Loucy (cell line): ENCODE measurements at regions not wholly inside any gene's neighbourhood (a gene's known extent, or its start where the extent isn't known, plus 50 kb on each side); places are given as distances from the start of the nearest gene placed in this dataset.

ENCODE experiments used
- H2AFZ ChIP-seq: fragments of 200-600 bp; sonication (generic); 2 replicates; pipeline ENCODE4 v1.6.0; 2016; ENCODE audit warnings: antibody characterized with exemption, mild to moderate bottlenecking, low read length, moderate library complexity
- H3F3A ChIP-seq: fragments of 200-600 bp; 2 replicates; pipeline ENCODE4 v1.6.0; 2016; ENCODE audit warnings: antibody characterized with exemption, low read depth, mild to moderate bottlenecking
- H3K27me3 ChIP-seq: fragments of 200-600 bp; sonication (generic); 2 replicates; pipeline ENCODE4 v1.6.1; 2014; ENCODE audit warnings: low read length, mild to moderate bottlenecking; ENCODE audit not compliant: insufficient read depth, poor library complexity, severe bottlenecking
- H3K36me3 ChIP-seq: fragments of 200-600 bp; sonication (generic); 2 replicates; pipeline ENCODE4 v1.6.1; 2016; ENCODE audit warnings: low read length; ENCODE audit not compliant: insufficient read depth
- H3K4me1 ChIP-seq: fragments of 200-600 bp; sonication (generic); 2 replicates; pipeline ENCODE4 v1.5.1; 2014; ENCODE audit warnings: low read length, mild to moderate bottlenecking; ENCODE audit not compliant: insufficient read depth, poor library complexity, severe bottlenecking
- H3K4me2 ChIP-seq: fragments of 200-600 bp; sonication (generic); 2 replicates; pipeline ENCODE4 v1.6.0; 2014; ENCODE audit warnings: antibody characterized with exemption, low read length, low read depth, mild to moderate bottlenecking; ENCODE audit not compliant: poor library complexity, severe bottlenecking
- H3K4me3 ChIP-seq: fragments of 200-600 bp; sonication (generic); 2 replicates; pipeline ENCODE4 v1.5.1; 2014; ENCODE audit warnings: low read length, mild to moderate bottlenecking, mixed read lengths; ENCODE audit not compliant: poor library complexity, severe bottlenecking
- H3K79me2 ChIP-seq: fragments of 200-600 bp; sonication (generic); 2 replicates; pipeline ENCODE4 v1.6.1; 2014; ENCODE audit warnings: low read length; ENCODE audit not compliant: insufficient read depth
- H3K9ac ChIP-seq: fragments of 200-600 bp; sonication (generic); 2 replicates; pipeline ENCODE4 v1.6.0; 2014; ENCODE audit warnings: mild to moderate bottlenecking, low read depth, low read length, moderate library complexity; ENCODE audit not compliant: poor library complexity, severe bottlenecking
- H3K9me2 ChIP-seq: fragments of 200-600 bp; sonication (generic); replicated peaks from 2 replicates; pipeline ENCODE4 v1.6.1; 2016; ENCODE audit warnings: low read depth, low read length, mixed read lengths
- H3K9me3 ChIP-seq: fragments of 200-600 bp; sonication (generic); 2 replicates; pipeline ENCODE4 v1.6.1; 2014; ENCODE audit warnings: mild to moderate bottlenecking, antibody characterized with exemption, low read length, low read depth; ENCODE audit not compliant: insufficient read depth
- H4K20me1 ChIP-seq: fragments of 200-600 bp; sonication (generic); 2 replicates; pipeline ENCODE4 v1.6.0; 2014; ENCODE audit warnings: antibody characterized with exemption, low read length, mild to moderate bottlenecking; ENCODE audit not compliant: insufficient read depth, poor library complexity, severe bottlenecking
- CTCF ChIP-seq: fragments of 200-600 bp; sonication (generic); conservative IDR thresholded peaks from 2 replicates; pipeline ENCODE4 v1.5.1; 2014; ENCODE audit warnings: mild to moderate bottlenecking, antibody characterized with exemption, low read length
- EZH2phosphoT487 ChIP-seq: fragments of 200-600 bp; IDR thresholded peaks from 2 replicates; pipeline ENCODE4 v1.6.1; 2018; ENCODE audit warnings: antibody characterized with exemption, mild to moderate bottlenecking, moderate library complexity, borderline replicate concordance

GRCh38 chrX:122122274-122122673 is 1061.8 kb upstream of the GRIA3 start:
- Histone ChIP-seq H3K4me3 (no peak overlapping the region), H4K20me1 (no peaks in the 10 kb centered on the region), H3K9ac (no peak overlapping the region), H3K36me3 (no peaks in the 10 kb centered on the region), H3K4me1 (no peaks in the 10 kb centered on the region), H3K4me2 (no peak overlapping the region), H3K27me3 (no peaks in the 10 kb centered on the region), H2AFZ (no peak overlapping the region), H3K9me2 (no peaks in the 10 kb centered on the region), H3F3A (no peaks in the 10 kb centered on the region), H3K9me3 (no peaks in the 10 kb centered on the region), H3K79me2 (no peaks in the 10 kb centered on the region)
- TF ChIP-seq EZH2phosphoT487 (no peak), CTCF (no peak)

GRCh38 chrX:122133478-122133877 is 1050.6 kb upstream of the GRIA3 start:
- Histone ChIP-seq H3K4me3 (no peak overlapping the region), H3K9ac (no peak overlapping the region), H3K4me1 (no peaks in the 10 kb centered on the region), H3K79me2 (no peaks in the 10 kb centered on the region), H3K4me2 (no peak overlapping the region), H3F3A (no peaks in the 10 kb centered on the region), H4K20me1 (no peaks in the 10 kb centered on the region), H3K36me3 (no peaks in the 10 kb centered on the region), H2AFZ (no peak overlapping the region), H3K9me3 (no peaks in the 10 kb centered on the region), H3K9me2 (no peaks in the 10 kb centered on the region), H3K27me3 (no peaks in the 10 kb centered on the region)
- TF ChIP-seq CTCF (no peak), EZH2phosphoT487 (no peak)

- H3F3A ChIP-seq: no peaks in the 10 kb centered on the region
- H3K9me2 ChIP-seq: no peaks in the 10 kb centered on the region
- no peak for TF ChIP-seq EZH2phosphoT487
- no peak for TF ChIP-seq CTCF
- H3K9ac ChIP-seq: no peak overlapping the region
- H3K27me3 ChIP-seq: no peaks in the 10 kb centered on the region
- H3K4me3 ChIP-seq: no peak overlapping the region
- H2AFZ ChIP-seq: no peak overlapping the region
- no peaks in the 10 kb centered on the region for H4K20me1 ChIP-seq
- H3K4me1 ChIP-seq: no peaks in the 10 kb centered on the region
- H3K79me2 ChIP-seq: no peaks in the 10 kb centered on the region
- no peaks in the 10 kb centered on the region for H3K9me3 ChIP-seq
- H3K4me2 ChIP-seq: no peak overlapping the region
- no peaks in the 10 kb centered on the region for H3K36me3 ChIP-seq
These were observed 1049.8 kb upstream of the GRIA3 start for GRCh38 chrX:122134291-122134690.
